HG03159 (cell line): ENCODE measurements at regions not wholly inside any gene's neighbourhood (a gene's known extent, or its start where the extent isn't known, plus 50 kb on each side); places are given as distances from the start of the nearest gene placed in this dataset.
"Not testable (repeated sequence)": the region's sequence is repeated elsewhere in the genome, so short reads cannot be mapped to it uniquely, and the experiment has no call there.

Experiments
- ATAC-seq: cut with Tn5 transposase; IDR thresholded peaks from one replicate; pipeline ENCODE4 v1.9.1; 2021; ENCODE audit warnings: mild to moderate bottlenecking, moderate library complexity; ENCODE audit not compliant: unreplicated experiment

- ATAC-seq: no peak
These were observed 202.9 kb downstream of the USP25 start for GRCh38 chr21:15932726-15933125.

DNA sequence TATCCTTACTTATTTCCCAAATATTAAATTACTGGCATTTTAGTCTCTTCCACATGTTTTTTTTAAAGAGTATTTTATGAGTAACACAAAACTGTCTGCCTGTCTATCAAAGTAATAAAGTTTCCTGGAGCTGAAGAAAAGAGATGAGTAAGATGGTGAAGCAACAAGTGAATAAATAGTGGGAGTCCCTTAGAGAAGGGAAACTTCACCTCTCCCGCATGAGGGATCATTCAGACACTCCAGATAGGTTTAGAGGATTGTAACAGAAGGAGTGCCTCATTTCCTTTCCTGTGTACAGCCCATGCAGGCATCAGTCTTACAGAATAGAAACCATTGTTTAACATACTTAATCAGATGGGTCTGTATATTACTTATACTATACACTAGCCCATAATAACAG is 205.7 kb downstream of the USP25 start:
- ATAC-seq: no peak

DNA sequence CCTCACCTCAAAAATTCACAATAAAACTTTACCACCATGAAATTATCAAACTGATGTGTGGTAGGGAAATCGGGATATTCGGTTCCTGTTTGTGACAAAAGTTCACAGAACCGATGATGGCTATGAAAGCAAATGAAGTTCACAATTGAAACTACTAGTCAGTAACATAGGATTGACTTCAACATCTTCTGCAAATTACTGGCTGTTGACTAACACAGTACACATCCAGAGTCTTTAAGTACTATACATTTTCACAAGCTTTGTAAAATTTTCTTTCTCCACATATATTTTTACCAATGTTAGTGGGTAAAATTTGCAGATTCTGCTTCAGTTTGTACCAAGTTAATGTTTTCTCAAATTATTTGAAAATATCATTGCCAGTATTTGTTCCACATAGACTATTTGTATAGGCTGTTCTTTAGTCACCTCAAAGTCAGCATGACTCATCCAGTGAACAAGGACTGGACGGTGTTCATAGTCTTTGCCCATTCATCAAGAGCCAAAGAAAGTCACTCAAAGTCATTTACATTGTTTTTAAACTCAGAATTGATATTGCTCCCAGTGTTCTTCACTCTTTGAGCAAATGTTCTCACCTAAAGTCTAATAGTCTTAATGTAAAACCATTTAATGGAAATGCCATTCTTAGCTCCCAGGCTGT is 213.4 kb downstream of the USP25 start:
- ATAC-seq: no peak

DNA sequence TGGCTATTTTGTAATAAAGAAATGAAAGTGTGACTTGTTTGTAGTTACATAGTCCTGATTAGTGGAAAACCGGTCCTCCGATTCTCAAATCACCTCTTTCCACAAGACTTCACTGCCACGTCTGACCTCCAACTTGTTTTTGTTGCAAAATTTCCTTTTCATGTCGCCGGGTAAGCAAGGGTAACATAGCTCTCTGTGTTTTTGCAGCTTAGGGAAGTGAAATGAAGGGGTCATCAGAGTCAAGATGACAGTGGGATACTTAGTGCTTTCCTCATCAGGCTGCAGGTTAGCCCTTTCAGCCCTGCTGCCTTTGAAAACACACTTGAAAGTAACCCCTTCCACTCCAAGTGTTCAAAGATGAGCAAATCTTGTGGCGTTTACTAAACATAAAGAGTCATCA is 217.9 kb downstream of the USP25 start:
- no peak for ATAC-seq

DNA sequence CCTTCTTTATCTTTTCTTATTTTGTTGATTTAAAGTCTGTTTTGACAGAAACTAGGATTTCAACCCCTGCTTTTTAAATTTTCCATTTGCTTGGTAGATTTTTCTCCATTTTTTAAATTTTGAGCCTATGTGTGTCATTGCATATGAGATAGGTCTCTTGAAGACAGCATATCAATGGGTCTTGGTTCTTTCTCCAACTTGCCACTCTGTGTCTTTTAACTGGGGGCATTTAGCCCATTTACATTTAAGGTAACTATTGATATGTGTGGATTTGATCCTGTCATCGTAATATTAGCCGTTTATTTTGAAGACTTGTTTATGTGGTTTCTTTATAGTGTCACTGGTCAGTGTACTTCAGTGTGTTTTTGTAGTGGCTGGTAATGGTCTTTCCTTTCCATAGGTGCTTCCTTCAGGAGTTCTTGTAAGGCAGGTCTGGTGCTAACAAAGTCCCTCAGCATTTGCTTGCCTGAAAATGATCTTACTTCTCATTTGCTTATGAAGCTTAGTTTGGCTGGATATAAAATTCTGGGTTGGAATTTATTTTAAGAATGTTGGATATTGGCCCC is 223.9 kb downstream of the USP25 start:
- ATAC-seq: no peak

DNA sequence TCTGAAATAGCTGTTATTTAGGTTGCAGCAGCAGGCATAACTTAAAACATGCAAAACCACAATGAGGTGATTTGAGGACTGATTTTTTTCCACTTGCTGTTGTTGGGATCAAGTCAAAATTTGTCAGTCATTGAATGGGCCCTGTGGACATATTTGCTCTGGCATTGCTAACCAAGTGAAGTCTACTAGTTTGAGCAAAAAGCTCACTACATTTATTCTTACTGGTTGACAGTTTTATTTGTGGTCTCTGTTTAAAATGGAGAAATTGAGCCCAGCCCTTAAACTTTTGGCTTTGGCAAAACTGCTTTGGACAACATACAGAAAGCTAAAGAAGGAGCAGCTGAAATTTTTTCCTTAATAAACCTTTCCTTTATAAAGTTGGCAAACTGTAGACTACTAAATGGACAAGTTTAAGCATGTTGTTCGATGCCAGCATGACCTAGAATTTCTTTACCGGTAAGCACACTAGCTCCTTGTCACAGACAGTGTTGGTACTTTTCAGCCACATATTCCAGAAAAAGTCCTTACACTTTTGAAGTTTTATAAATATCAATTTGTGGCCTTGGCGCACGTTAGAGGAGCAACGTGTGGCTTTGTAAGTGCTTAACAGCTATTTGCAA is 234.6 kb downstream of the USP25 start:
- no peak for ATAC-seq

DNA sequence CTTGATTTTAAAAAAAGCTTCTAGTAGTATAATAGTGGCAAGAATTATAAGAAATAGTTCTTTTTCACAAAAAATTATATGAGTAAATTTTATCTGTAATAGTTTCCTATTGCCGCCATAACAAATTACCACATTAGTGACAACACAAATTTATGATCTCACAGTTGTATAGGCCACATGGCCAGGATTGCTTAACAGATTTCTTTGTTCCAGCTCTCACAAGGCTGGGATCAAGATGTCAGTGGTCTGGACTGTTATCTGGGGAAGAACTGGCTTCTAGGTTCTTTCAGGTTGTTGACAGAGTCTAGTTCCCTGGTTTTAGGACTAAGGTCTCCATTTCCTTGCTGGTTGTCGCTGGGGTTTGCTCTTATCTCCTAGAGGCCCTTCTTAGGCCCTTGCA is 236.4 kb downstream of the USP25 start:
- no peak for ATAC-seq

DNA sequence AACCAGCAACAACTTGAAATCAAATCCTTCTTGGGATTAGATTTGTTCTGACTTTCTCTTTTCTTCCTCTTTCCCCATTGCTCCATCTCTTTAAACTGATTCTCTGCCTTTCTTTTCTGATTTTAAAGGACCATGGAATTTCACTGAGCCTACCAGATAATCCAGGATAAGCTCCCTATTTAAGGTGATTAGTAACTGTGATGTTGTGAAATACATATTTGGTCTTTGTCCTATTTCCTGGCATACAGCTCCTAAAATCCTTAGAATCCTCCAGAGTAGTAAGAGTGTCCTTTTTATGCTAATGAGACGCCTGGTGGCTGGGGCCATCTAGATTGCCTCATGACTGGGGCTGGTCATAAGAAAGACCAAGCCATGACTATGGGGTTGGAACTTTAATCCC is 236.9 kb downstream of the USP25 start:
- ATAC-seq: no peak

- no peak for ATAC-seq
These were observed 237.9 kb downstream of the USP25 start for GRCh38 chr21:15967661-15968060.

DNA sequence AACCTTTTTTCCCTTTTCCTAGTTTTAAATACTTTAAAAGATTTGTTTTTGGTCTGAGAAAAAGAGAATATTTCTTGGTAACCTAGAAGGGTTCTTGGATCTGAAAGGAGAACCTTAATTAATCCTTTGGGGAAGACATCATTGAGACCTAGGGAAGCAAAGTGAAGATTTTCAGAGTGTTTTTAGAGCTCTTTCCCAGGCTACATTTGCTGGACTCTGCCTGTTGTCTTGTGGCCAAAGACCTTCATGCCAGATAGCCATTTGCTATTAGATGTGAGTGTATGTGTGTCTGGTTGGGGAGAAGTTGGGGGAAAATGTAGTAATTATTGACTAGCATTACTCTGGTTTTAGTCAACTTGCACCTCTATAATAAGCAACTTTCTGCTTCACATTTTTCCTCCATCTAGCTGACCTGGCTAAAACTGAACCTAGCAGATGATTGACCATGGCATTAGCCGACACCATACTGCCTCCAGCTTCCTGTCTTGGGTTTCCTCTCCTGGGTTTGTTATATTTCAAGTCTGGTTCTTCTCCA is 239.1 kb downstream of the USP25 start:
- no peak for ATAC-seq

- no peak for ATAC-seq
These were observed 247.0 kb downstream of the USP25 start for GRCh38 chr21:15976807-15977206.

GRCh38 chr21:15978215-15978738 is 248.5 kb downstream of the USP25 start:
- no peak for ATAC-seq

DNA sequence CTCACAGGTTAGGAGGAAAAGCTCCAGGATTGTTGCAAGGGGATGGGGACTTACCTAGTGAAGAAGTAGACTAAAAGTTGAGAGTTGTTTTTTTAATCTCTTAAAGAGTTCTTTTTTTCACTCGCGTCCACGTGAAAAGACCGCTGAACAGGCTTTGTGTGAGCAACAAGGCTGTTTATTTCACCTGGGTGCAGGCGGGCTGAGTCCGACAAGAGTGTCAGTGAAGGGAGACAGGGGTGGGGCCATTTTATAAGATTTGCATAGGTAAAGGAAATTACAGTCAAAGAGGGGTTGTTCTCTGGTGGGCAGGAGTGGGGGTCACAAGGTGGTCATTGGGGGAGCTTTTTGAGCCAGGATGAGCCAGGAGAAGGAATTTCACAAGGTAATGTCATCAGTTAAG is 249.7 kb downstream of the USP25 start:
- not testable (repeated sequence) for ATAC-seq

GRCh38 chr21:15986277-15986676 is 256.5 kb downstream of the USP25 start:
- no peak for ATAC-seq

DNA sequence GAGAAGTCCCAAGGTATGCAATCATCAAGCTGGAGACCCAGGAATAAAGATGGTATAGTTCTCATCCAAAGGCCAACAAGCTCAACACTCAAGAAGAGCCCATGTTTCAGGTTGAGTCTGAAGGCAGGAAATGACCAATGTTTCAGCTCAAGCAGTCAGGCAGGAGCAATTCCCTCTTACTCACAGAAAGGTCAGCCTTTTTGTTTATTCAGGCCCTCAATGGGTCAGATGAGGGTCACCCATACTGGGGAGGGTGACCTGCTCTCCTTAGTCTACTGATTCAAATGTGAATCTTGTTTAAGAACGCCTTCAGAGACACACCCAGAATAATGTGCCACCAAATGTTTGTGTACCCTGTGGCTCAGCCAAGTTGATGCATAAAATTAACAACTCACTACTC is 262.4 kb downstream of the USP25 start:
- ATAC-seq: no peak

DNA sequence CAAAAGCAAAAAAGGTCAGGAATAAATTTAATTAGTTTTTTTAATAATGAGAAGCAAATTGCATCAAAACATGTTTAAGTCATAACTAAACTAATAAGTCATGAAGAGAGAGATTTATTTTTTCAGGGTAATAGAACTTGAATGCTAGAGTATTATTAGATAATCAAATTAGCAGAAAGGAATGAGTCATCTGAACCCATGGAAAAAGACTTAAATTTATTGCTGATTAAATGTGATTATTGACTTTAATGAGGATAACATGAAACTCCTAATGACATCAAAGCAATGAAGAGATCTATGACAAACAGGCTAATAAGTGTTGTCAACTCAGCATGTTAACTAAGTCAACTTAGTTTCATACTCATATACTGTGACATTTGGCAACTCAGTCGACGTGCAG is 264.2 kb downstream of the USP25 start:
- ATAC-seq: no peak

DNA sequence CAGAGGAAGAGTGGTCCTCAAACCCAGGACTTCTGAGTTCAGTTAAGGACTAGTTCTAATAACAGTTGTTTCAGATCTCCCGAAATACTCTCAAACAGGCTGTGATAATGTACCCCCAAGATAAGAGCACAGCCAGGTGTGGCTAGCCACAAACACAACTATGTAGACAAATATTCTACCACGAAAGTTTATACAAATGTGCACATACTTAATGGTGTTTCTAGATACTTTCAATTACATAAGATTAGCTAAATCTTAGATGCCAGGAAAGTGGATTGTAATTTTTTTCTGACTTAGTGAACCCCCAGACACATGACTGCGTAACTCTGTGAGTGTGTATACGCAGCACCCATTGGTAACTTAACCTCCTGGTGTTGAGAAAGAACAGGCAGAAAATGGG is 270.0 kb downstream of the USP25 start:
- ATAC-seq: no peak

DNA sequence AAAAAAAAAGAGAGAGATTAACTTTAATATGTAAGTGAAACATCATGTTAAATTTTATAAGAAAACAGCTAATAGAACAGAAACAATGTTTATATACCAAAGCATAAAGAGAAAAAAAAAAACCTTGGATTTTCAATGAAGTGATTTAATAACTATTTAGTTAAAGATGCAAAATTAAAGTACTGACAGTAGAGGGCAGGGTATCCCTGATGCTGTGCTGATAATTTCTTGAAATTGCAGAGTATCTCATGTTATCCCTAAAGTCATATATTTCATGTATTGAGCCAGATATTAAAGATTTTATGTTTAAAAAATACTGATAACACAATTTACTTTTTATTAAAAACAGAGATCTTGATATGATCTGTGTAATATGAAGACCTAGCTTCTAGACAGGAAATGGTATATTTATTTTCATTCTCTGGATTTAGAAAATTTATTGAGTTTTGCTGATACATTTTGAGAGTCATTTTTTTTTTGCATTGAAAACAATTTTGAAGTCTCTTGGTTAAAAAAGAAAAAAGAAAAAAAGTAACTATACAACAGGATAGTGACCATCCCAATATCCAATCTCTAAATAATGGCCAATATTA is 273.2 kb downstream of the USP25 start:
- ATAC-seq: no peak

- no peak for ATAC-seq
These were observed 274.3 kb downstream of the USP25 start for GRCh38 chr21:16004086-16004485.

DNA sequence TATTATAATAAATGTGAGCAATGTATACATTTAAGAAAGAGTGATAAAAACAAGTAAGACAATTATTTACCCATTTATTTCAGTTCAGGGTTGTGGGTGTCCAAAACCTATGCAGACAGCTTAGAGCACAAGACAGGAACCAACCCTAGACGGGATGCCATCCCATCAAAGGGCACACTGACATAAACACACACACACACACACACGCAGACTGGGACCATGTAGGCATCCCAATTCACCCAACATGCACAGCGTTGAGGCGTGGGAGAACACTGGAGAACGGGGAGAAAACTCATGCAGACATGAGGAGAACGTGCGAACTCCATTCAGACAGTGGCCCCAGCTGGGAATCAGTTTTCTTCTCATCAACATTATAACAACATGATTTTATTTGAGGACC is 274.7 kb downstream of the USP25 start:
- ATAC-seq: no peak

DNA sequence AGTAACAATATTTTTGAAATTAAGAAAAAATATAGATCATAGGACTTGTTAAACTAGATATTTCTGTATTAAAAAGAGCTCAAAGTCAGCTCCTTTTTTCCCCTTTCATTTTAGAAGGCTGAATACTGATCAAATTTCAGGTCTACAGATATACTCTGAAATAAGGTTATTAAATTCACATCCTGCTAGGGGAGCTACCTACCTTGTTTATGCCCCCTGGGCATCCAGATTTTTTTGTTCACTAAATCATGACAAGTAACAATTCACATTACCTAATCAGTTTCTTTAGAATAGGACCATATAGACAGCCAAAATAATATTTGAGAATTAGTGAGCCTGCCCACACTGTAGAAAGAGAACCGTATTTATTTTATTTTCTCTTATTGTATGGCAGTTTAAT is 276.2 kb downstream of the USP25 start:
- no peak for ATAC-seq

DNA sequence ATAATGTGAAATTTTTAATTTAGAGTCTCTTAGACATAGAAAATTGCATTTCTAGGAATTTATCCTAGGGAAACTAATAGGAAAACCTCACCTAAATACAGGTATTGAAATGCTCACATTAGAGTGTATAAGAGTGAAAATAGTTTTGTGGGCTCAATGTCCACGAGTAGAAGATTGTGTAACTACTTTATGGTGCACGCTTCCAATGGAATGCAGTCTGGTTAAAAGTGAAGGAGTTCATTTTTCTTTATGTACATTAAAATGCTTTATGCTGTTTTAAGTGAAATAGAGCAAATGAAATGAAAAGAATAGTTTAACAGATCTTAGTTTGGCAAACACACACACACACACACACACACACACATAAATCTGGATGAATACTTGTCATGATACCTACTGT is 278.2 kb downstream of the USP25 start:
- ATAC-seq: no peak
